Hypothalamus (tissue), 51 donors: ENCODE measurements at regions not wholly inside any gene's neighbourhood (a gene's known extent, or its start where the extent isn't known, plus 50 kb on each side); places are given as distances from the start of the nearest gene placed in this dataset.

Source experiments
- DNase-seq, 51 donors: peaks; one replicate each; lab custom pipeline; 2025; lab: John Stamatoyannopoulos, UW

GRCh38 chr5:129398026-129398678 lies 61.9 kb upstream of the ADAMTS19 start:
- no peak for DNase-seq

- DNase-seq = no peak
Measured at GRCh38 chr5:129399069-129399468, 61.0 kb upstream of the ADAMTS19 start.

GRCh38 chr5:129400395-129400983 lies 59.6 kb upstream of the ADAMTS19 start:
- DNase-seq = no peak

GRCh38 chr5:129405222-129405621 lies 54.9 kb upstream of the ADAMTS19 start:
- no peak for DNase-seq

- DNase-seq = no peak
Measured at GRCh38 chr5:129406440-129406839, 53.7 kb upstream of the ADAMTS19 start.
